NCI-H82 treated with DMSO at 0.1 percent for 48 hours (cell line): ENCODE measurements at regions not wholly inside any gene's neighbourhood (a gene's known extent, or its start where the extent isn't known, plus 50 kb on each side); places are given as distances from the start of the nearest gene placed in this dataset.

Experiments used
- DNase-seq: peaks from one replicate; lab custom pipeline; 2025; ENCODE audit not compliant: unreplicated experiment; lab: John Stamatoyannopoulos, UW

- DNase-seq: no peak
These were observed 71.1 kb upstream of the SDK1 start for GRCh38 chr7:3229904-3230470.

- DNase-seq: no peak
These were observed 70.1 kb upstream of the SDK1 start for GRCh38 chr7:3230908-3231307.

DNA sequence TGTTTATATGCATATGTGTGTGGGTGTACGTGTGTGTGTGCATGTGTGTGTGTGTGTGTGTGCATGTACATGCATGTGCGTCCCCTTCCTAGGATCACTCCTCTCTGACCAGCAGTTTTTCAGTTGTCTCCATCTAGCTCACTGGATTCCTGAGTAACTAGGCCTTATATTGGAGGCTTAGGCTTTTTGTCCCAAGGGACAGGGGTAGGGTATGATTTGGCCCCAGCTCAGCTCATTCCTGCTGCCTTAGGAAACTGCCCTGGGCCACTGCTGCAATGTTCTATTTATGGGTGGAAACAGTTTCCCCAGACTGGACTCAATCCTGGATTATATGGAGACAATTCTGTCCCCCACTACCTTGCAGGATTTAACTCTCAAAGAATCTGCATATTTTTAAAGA is 68.8 kb upstream of the SDK1 start:
- DNase-seq: no peak

GRCh38 chr7:3233301-3233700 is 67.8 kb upstream of the SDK1 start:
- no peak for DNase-seq

DNA sequence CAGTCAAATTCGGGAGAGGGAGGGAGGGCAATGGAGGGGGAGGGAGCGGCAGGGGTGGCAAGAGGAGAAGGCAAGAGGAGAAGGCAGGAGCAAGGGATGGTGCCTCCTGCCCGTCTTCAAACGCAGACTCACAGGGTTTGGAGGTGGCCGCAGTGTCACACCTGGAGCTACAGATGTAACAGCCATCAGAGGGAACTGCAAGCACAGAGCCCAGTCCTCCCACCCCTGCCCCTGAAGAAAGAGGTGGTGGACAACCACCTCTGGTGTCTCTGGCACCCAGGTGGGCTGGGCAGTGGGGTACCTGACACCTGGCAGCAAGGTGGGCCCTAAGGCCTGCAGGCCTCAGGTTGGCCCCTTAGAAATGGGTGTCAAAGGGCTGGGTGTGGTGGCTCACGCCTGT is 67.0 kb upstream of the SDK1 start:
- DNase-seq: no peak

- DNase-seq: no peak
These were observed 66.2 kb upstream of the SDK1 start for GRCh38 chr7:3234851-3235250.

GRCh38 chr7:3235322-3235721 is 65.7 kb upstream of the SDK1 start:
- DNase-seq: no peak

DNA sequence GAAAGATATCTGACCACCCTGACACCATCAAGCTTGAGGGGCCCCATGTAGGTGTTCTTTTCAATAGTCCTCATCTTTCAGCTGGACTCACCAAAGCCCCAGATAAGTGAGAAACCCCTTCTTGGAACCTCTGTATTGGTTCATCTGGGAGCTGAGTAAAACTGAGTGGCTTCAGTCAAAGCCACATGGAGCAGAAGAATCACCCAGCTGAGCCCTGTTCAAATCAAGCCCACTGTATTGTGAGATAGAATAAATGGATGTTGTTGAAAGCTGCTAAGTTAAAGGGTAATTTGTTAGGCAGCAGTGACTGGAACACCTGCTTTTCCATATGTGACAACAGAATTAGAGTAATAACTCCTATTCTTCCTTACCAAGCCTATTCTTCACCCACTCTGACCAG is 64.8 kb upstream of the SDK1 start:
- DNase-seq: no peak

DNA sequence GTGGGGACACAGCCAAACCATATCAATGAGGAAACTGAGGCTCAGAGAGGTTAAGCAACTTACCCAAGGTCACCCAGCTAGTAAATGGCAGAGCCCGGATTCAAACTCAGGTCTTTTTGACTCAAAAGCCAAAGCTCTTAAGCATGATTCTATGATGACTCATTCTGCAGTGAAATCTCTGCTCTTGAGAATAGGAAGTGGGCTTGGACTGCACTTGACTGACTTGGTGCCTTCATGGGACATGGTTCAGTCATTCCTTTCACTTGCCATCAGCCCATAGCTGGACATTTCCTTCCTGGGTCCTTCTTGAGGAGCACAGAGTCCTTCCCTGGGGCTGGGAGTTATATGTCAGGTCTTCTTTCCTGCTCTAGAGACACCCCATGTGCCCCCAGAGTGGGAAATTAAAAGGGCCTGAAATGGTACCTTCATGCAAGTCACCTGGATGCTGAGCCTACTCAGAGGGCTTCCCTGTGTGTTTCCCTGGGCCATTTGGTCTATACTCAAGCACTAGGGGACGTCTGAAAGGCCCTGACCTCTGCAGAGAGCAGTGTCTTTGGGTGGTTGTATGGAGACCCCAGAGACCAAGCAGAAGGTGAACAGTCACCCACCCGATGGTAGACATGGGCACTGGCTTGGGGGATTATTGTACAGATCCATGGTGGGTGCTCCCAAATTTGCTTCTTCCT is 62.4 kb upstream of the SDK1 start:
- DNase-seq: no peak

GRCh38 chr7:3239291-3239691 is 61.8 kb upstream of the SDK1 start:
- no peak for DNase-seq

DNA sequence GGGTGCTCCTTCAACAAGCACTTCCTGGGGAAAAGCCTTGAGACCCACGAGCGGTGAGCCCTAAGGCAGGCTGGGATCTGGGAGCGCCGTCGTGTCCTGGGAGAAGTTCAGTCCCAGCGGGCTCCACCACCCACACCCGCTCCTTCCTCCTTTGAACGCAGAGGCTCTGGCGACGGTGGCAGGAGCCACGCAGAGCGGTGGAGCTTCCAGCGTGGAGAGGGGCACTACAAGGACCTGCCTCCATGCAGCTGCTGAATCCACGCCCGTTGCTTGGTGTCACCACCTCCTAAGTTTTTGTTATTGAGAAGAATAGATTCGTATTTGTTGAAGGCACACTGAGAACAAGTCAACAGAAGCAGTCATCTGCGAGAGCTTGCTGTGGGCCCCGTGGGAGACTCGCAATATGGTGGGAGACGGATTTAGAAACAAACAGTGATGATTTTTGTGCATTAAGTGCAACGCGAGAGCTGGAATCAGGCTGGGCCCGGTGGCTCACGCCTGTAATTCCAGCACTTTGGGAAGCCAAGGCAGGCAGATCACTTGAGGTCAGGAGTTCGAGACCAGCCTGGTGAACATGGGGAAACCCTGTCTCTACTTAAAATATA is 60.1 kb upstream of the SDK1 start:
- DNase-seq: no peak

DNA sequence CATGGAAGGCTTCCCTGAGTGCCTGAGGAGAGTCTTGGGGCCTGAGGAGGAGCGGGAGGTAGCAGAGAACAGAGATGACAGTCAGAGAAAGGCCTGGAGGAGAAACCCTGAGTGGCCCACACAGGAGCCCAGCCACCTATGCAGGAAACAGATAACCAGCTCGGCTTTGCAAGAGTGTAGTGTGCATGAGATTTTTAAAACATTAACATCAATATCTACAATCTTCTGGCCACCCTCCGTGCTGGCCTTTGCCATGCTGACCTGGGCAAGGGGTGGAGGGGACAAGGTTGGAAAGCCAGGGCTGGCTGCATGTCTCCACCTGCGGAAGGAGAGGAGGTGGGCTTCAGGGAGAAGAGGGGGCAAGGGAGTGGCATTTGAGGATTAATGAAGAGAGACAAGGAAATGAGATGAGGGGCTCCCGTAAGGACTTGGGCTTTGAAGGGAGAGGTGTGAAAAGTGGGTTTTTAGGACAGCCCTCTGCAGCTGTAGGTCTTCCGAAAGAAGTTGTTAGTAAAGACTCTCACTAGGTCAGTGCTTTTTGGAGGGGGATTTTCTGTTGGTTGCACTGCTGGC is 59.3 kb upstream of the SDK1 start:
- no peak for DNase-seq

DNA sequence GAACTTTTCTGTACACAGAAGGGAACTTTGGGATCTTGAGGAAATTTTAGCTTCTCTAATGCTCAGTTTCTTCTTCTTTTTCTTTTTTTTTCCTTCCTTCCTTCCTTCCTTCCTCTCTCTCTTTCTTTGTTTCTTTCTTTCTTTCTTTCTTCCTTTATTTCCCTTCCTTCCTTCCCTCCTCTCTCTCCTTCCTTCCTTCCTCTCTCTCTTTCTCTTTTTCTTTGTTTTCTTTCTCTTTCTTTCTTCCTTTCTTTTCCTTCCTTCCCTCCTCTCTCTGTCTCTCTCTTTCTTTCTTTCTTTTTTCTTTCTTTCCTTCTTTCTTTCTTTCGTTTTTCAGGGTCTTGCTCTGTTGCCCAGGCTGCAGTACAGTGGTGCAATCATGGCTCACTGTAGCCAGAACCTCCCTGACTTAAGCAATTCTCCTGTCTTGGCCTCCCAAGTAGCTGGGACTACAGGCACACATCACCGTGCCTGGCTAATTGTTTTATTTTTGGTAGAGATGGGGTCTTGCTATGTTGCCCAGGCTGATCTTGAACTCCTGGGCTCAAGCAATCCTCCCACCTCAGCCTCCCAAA is 58.6 kb upstream of the SDK1 start:
- no peak for DNase-seq

- no peak for DNase-seq
These were observed 57.8 kb upstream of the SDK1 start for GRCh38 chr7:3243256-3243655.

- no peak for DNase-seq
These were observed 57.4 kb upstream of the SDK1 start for GRCh38 chr7:3243680-3244079.

DNA sequence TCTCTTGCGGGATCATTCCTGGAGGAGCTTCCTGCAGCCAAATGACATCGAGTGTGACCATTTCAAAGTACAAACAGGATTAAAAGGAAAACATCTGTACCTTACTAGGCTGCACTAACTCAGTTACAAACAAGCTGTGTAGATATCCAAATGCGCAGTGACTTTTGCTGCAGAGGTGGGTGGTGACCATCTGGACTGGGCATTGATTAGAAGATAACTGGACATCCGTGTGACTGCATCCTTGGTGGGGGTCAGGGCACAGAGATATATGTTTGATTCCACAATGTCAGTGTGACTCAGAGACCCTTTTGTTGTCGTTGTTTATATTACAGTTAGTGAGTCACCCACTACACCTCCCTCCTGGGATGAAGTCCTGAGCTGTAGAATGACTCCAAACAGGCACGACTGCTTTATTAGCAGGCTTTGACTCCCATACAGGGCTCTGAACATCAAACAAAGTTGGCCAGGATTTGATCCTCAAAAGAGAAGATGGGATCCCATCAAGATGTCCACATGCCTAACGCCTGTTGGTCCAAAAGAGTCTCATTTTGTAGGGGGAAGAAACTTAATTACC is 56.7 kb upstream of the SDK1 start:
- no peak for DNase-seq

- DNase-seq: no peak
These were observed 56.0 kb upstream of the SDK1 start for GRCh38 chr7:3245077-3245476.

- DNase-seq: no peak
These were observed 55.3 kb upstream of the SDK1 start for GRCh38 chr7:3245721-3246120.

DNA sequence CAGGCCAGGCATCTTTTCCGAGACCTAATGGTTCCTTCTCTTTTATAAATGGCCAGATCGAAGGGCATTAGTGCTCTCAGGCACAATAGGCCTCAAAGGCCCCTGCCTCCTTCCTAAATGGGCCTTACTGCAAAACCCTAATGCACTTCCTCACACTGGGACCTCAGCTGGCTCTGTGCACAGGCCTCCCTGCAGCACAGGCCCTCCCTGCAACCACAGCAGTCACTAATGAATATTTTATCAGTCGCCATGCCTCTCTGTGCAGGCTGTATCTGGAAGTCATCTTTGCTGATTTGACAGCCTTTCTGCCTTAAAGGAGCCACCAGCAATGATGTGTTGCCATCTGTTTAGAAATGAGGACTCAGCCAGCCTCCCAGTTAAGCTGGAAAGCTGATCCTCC is 54.9 kb upstream of the SDK1 start:
- no peak for DNase-seq

DNA sequence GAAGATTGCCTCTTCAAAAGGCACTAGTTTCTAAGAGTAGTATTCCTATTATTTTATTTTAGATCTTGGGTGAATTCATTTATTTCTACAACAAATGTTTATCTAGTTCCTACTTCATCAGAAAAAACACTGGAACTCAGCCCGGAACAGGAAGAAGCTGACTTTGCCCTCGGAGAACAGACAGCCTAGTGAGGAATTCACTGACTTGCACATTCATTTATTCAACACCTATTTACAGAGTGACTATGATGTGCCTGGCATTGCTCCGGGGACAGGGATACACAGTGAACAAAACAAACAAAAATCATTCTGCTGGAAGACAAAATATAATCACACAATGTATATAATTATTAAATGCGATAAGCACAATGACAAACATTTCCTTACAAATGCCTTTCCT is 54.4 kb upstream of the SDK1 start:
- DNase-seq: no peak

DNA sequence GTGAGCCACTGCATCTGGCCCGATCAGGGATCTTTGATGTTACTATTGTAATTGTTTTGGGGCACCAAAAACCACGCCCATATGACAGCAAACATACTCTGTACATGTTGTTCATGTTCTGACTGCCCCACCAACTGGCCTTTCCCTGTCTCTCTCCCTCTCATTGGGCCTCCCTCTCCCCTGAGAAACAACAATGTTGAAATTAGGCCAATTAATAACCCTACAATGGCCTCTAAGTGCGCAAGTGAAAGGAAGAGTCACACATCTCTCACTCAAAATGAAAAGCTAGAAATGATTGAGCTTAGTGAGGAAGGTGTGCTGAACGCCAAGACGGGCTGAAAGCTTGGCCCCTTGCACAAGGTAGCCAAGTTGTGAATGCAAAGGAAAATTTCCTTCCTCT is 50.3 kb upstream of the SDK1 start:
- no peak for DNase-seq
